Activated naive CD8-positive, alpha-beta T cell (primary cell): ENCODE measurements at regions not wholly inside any gene's neighbourhood (a gene's known extent, or its start where the extent isn't known, plus 50 kb on each side); places are given as distances from the start of the nearest gene placed in this dataset.
"Not testable (repeated sequence)": the region's sequence is repeated elsewhere in the genome, so short reads cannot be mapped to it uniquely, and the experiment has no call there.

Source experiments
- H3K27ac Mint-ChIP-seq: one replicate; pipeline ENCODE4 v1.8.0; 2021; ENCODE audit warnings: mixed read lengths
- H3K27me3 Mint-ChIP-seq: one replicate; pipeline ENCODE4 v1.8.0; 2021; ENCODE audit warnings: mixed read lengths
- H3K36me3 Mint-ChIP-seq: one replicate; pipeline ENCODE4 v1.8.0; 2021; ENCODE audit warnings: mixed read lengths
- H3K4me1 Mint-ChIP-seq: one replicate; pipeline ENCODE4 v1.8.0; 2021; ENCODE audit warnings: low read depth, mixed read lengths
- H3K4me3 Mint-ChIP-seq: one replicate; pipeline ENCODE4 v1.8.0; 2021; ENCODE audit warnings: mild to moderate bottlenecking, mixed read lengths
- H3K9me3 Mint-ChIP-seq: one replicate; pipeline ENCODE4 v1.8.0; 2021; ENCODE audit warnings: low read depth, mixed read lengths

GRCh38 chr9:30293231-30293630 lies 2091.2 kb upstream of the ACO1 start:
- Mint-ChIP-seq H3K4me1 (no peaks in the 10 kb centered on the region), H3K27ac (no peak overlapping the region)

GRCh38 chr9:30299126-30299780 lies 2085.2 kb upstream of the ACO1 start:
- Mint-ChIP-seq H3K4me3 (no peak overlapping the region), H3K27ac (no peak overlapping the region), H3K27me3 (no peaks in the 10 kb centered on the region), H3K4me1 (no peaks in the 10 kb centered on the region), H3K9me3 (no peaks in the 10 kb centered on the region), H3K36me3 (no peaks in the 10 kb centered on the region)

More at GRCh38 chr9:30293231-30293630, 2091.2 kb upstream of the ACO1 start:
- H3K9me3 Mint-ChIP-seq = no peaks in the 10 kb centered on the region
- no peak overlapping the region for H3K4me3 Mint-ChIP-seq
- H3K27me3 Mint-ChIP-seq = no peaks in the 10 kb centered on the region
- H3K36me3 Mint-ChIP-seq = no peaks in the 10 kb centered on the region

- no peak overlapping the region for H3K4me3 Mint-ChIP-seq
- no peak overlapping the region for H3K27ac Mint-ChIP-seq
Measured at GRCh38 chr9:30301271-30301963, 2083.0 kb upstream of the ACO1 start.

GRCh38 chr9:30310711-30311110 lies 2073.7 kb upstream of the ACO1 start:
- Mint-ChIP-seq H3K4me1 (no peaks in the 10 kb centered on the region), H3K36me3 (no peaks in the 10 kb centered on the region), H3K27me3 (no peaks in the 10 kb centered on the region), H3K9me3 (peaks cover 5% of the 10 kb centered on the region), H3K27ac (no peak overlapping the region), H3K4me3 (no peak overlapping the region)

More at GRCh38 chr9:30301271-30301963, 2083.0 kb upstream of the ACO1 start:
- H3K9me3 Mint-ChIP-seq = no peaks in the 10 kb centered on the region
- H3K4me1 Mint-ChIP-seq = no peaks in the 10 kb centered on the region
- no peaks in the 10 kb centered on the region for H3K27me3 Mint-ChIP-seq
- no peaks in the 10 kb centered on the region for H3K36me3 Mint-ChIP-seq

GRCh38 chr9:30329431-30329830 lies 2055.0 kb upstream of the ACO1 start:
- H3K36me3 Mint-ChIP-seq = no peaks in the 10 kb centered on the region
- no peak overlapping the region for H3K4me3 Mint-ChIP-seq
- no peaks in the 10 kb centered on the region for H3K9me3 Mint-ChIP-seq
- H3K27me3 Mint-ChIP-seq = no peaks in the 10 kb centered on the region
- no peak overlapping the region for H3K27ac Mint-ChIP-seq
- H3K4me1 Mint-ChIP-seq = no peaks in the 10 kb centered on the region

GRCh38 chr9:30348904-30349303 lies 2035.5 kb upstream of the ACO1 start:
- Mint-ChIP-seq H3K27me3 (no peaks in the 10 kb centered on the region), H3K4me1 (no peaks in the 10 kb centered on the region), H3K9me3 (peaks cover 3% of the 10 kb centered on the region), H3K36me3 (no peaks in the 10 kb centered on the region), H3K27ac (no peak overlapping the region), H3K4me3 (no peak overlapping the region)

GRCh38 chr9:30349526-30350513 lies 2034.6 kb upstream of the ACO1 start:
- H3K9me3 Mint-ChIP-seq = peaks cover 3% of the 10 kb centered on the region
- H3K4me3 Mint-ChIP-seq = no peak overlapping the region
- no peaks in the 10 kb centered on the region for H3K4me1 Mint-ChIP-seq
- H3K27ac Mint-ChIP-seq = no peak overlapping the region
- H3K27me3 Mint-ChIP-seq = no peaks in the 10 kb centered on the region
- H3K36me3 Mint-ChIP-seq = no peaks in the 10 kb centered on the region

- no peaks in the 10 kb centered on the region for H3K4me1 Mint-ChIP-seq
- H3K9me3 Mint-ChIP-seq = peaks cover 3% of the 10 kb centered on the region
- H3K36me3 Mint-ChIP-seq = no peaks in the 10 kb centered on the region
- no peak overlapping the region for H3K4me3 Mint-ChIP-seq
- H3K27ac Mint-ChIP-seq = no peak overlapping the region
- no peaks in the 10 kb centered on the region for H3K27me3 Mint-ChIP-seq
Measured at GRCh38 chr9:30356221-30356620, 2028.2 kb upstream of the ACO1 start.

GRCh38 chr9:30362373-30362772 lies 2022.1 kb upstream of the ACO1 start:
- Mint-ChIP-seq H3K27ac (no peak overlapping the region), H3K9me3 (no peaks in the 10 kb centered on the region), H3K4me3 (no peak overlapping the region), H3K4me1 (no peaks in the 10 kb centered on the region), H3K27me3 (no peaks in the 10 kb centered on the region), H3K36me3 (no peaks in the 10 kb centered on the region)

- H3K36me3 Mint-ChIP-seq, H3K4me3 Mint-ChIP-seq, H3K27me3 Mint-ChIP-seq, H3K27ac Mint-ChIP-seq, H3K9me3 Mint-ChIP-seq, H3K4me1 Mint-ChIP-seq: not testable (repeated sequence)
Measured at GRCh38 chr9:30366140-30366539, 2018.3 kb upstream of the ACO1 start.

GRCh38 chr9:30382271-30382670 lies 2002.2 kb upstream of the ACO1 start:
- Mint-ChIP-seq H3K27ac (no peak overlapping the region), H3K9me3 (no peaks in the 10 kb centered on the region), H3K4me1 (no peaks in the 10 kb centered on the region), H3K4me3 (no peak overlapping the region), H3K36me3 (no peaks in the 10 kb centered on the region), H3K27me3 (no peaks in the 10 kb centered on the region)

- Mint-ChIP-seq H3K36me3 (no peaks in the 10 kb centered on the region), H3K4me1 (no peaks in the 10 kb centered on the region), H3K27me3 (no peaks in the 10 kb centered on the region), H3K9me3 (peaks cover 22% of the 10 kb centered on the region), H3K27ac (no peak overlapping the region), H3K4me3 (no peak overlapping the region)
Measured at GRCh38 chr9:30410273-30410672, 1974.2 kb upstream of the ACO1 start.

- H3K36me3 Mint-ChIP-seq = no peaks in the 10 kb centered on the region
- H3K9me3 Mint-ChIP-seq = peaks cover 28% of the 10 kb centered on the region
- no peak overlapping the region for H3K4me3 Mint-ChIP-seq
- no peak overlapping the region for H3K27ac Mint-ChIP-seq
- no peaks in the 10 kb centered on the region for H3K27me3 Mint-ChIP-seq
- H3K4me1 Mint-ChIP-seq = no peaks in the 10 kb centered on the region
Measured at GRCh38 chr9:30411571-30411970, 1972.9 kb upstream of the ACO1 start.

GRCh38 chr9:30459156-30459555 lies 1925.3 kb upstream of the ACO1 start:
- no peaks in the 10 kb centered on the region for H3K4me1 Mint-ChIP-seq
- peaks cover 4% of the 10 kb centered on the region for H3K9me3 Mint-ChIP-seq
- no peak overlapping the region for H3K4me3 Mint-ChIP-seq
- H3K27ac Mint-ChIP-seq = no peak overlapping the region
- H3K27me3 Mint-ChIP-seq = no peaks in the 10 kb centered on the region
- H3K36me3 Mint-ChIP-seq = no peaks in the 10 kb centered on the region

- Mint-ChIP-seq H3K27ac (no peak overlapping the region), H3K9me3 (no peaks in the 10 kb centered on the region), H3K36me3 (no peaks in the 10 kb centered on the region), H3K27me3 (no peaks in the 10 kb centered on the region), H3K4me3 (no peak overlapping the region), H3K4me1 (no peaks in the 10 kb centered on the region)
Measured at GRCh38 chr9:30476826-30477225, 1907.6 kb upstream of the ACO1 start.
